ES-I3 (cell line): ENCODE measurements at regions not wholly inside any gene's neighbourhood (a gene's known extent, or its start where the extent isn't known, plus 50 kb on each side); places are given as distances from the start of the nearest gene placed in this dataset.

ENCODE experiments used
- H3K36me3 ChIP-seq: 2 replicates; pipeline ENCODE4 v1.6.1; 2013; ENCODE audit warnings: mild to moderate bottlenecking, low read length, control low read depth, moderate library complexity; ENCODE audit not compliant: insufficient read depth
- H3K4me1 ChIP-seq: 2 replicates; pipeline ENCODE4 v1.6.1; 2013; ENCODE audit warnings: mild to moderate bottlenecking, control low read depth, low read length; ENCODE audit not compliant: insufficient read depth
- H3K9ac ChIP-seq: 2 replicates; pipeline ENCODE4 v1.6.1; 2013; ENCODE audit warnings: low read depth, mild to moderate bottlenecking, low read length, moderate library complexity
- H3K9me3 ChIP-seq: 2 replicates; pipeline ENCODE4 v1.6.1; 2013; ENCODE audit warnings: mild to moderate bottlenecking, low read length, moderate library complexity; ENCODE audit not compliant: control insufficient read depth, insufficient read depth

- Histone ChIP-seq H3K9ac (no peak overlapping the region), H3K9me3 (no peaks in the 10 kb centered on the region), H3K36me3 (no peaks in the 10 kb centered on the region), H3K4me1 (no peaks in the 10 kb centered on the region)
Observed at GRCh38 chr4:120636120-120636630, 286.4 kb downstream of the PRDM5 start.

GRCh38 chr4:120633810-120634209 is 288.7 kb downstream of the PRDM5 start:
- Histone ChIP-seq H3K4me1 (no peaks in the 10 kb centered on the region), H3K9ac (no peak overlapping the region), H3K9me3 (no peaks in the 10 kb centered on the region), H3K36me3 (no peaks in the 10 kb centered on the region)

- Histone ChIP-seq H3K9ac (no peak overlapping the region), H3K36me3 (no peaks in the 10 kb centered on the region), H3K4me1 (no peaks in the 10 kb centered on the region), H3K9me3 (no peaks in the 10 kb centered on the region)
Observed at GRCh38 chr4:120630427-120630826, 292.1 kb downstream of the PRDM5 start.

GRCh38 chr4:120629546-120630108 is 292.9 kb downstream of the PRDM5 start:
- Histone ChIP-seq H3K9ac (no peak overlapping the region), H3K9me3 (no peaks in the 10 kb centered on the region), H3K36me3 (no peaks in the 10 kb centered on the region), H3K4me1 (no peaks in the 10 kb centered on the region)

GRCh38 chr4:120622601-120623000 is 299.9 kb downstream of the PRDM5 start:
- H3K9me3 ChIP-seq: no peaks in the 10 kb centered on the region
- no peak overlapping the region for H3K9ac ChIP-seq
- no peaks in the 10 kb centered on the region for H3K36me3 ChIP-seq
- no peaks in the 10 kb centered on the region for H3K4me1 ChIP-seq

- Histone ChIP-seq H3K9ac (no peak overlapping the region), H3K4me1 (no peaks in the 10 kb centered on the region), H3K9me3 (no peaks in the 10 kb centered on the region), H3K36me3 (no peaks in the 10 kb centered on the region)
Observed at GRCh38 chr4:120617171-120617570, 305.4 kb downstream of the PRDM5 start.

- H3K36me3 ChIP-seq: no peaks in the 10 kb centered on the region
- no peaks in the 10 kb centered on the region for H3K4me1 ChIP-seq
- H3K9ac ChIP-seq: no peak overlapping the region
- H3K9me3 ChIP-seq: no peaks in the 10 kb centered on the region
Observed at GRCh38 chr4:120616041-120616440, 306.5 kb downstream of the PRDM5 start.

GRCh38 chr4:120613778-120614177 is 308.7 kb downstream of the PRDM5 start:
- Histone ChIP-seq H3K36me3 (no peaks in the 10 kb centered on the region), H3K4me1 (no peaks in the 10 kb centered on the region), H3K9me3 (no peaks in the 10 kb centered on the region), H3K9ac (no peak overlapping the region)

GRCh38 chr4:120611092-120611491 is 311.4 kb downstream of the PRDM5 start:
- H3K9me3 ChIP-seq: no peaks in the 10 kb centered on the region
- no peaks in the 10 kb centered on the region for H3K4me1 ChIP-seq
- H3K9ac ChIP-seq: no peak overlapping the region
- H3K36me3 ChIP-seq: no peaks in the 10 kb centered on the region

- peaks cover 12% of the 10 kb centered on the region for H3K4me1 ChIP-seq
- H3K9ac ChIP-seq: no peak overlapping the region
- H3K36me3 ChIP-seq: no peaks in the 10 kb centered on the region
- H3K9me3 ChIP-seq: no peaks in the 10 kb centered on the region
Observed at GRCh38 chr4:120591038-120591437, 331.5 kb downstream of the PRDM5 start.

- Histone ChIP-seq H3K36me3 (no peaks in the 10 kb centered on the region), H3K4me1 (peaks cover 12% of the 10 kb centered on the region), H3K9me3 (no peaks in the 10 kb centered on the region), H3K9ac (no peak overlapping the region)
Observed at GRCh38 chr4:120589787-120590186, 332.7 kb downstream of the PRDM5 start.

- no peaks in the 10 kb centered on the region; the same call in 1 of the 2 replicates for H3K9me3 ChIP-seq
- H3K36me3 ChIP-seq: no peaks in the 10 kb centered on the region
- H3K4me1 ChIP-seq: no peaks in the 10 kb centered on the region
- H3K9ac ChIP-seq: no peak overlapping the region
Observed at GRCh38 chr4:120568731-120569130, 353.8 kb downstream of the PRDM5 start.

GRCh38 chr4:120561648-120562047 is 360.9 kb downstream of the PRDM5 start:
- Histone ChIP-seq H3K9ac (no peak overlapping the region), H3K9me3 (peaks cover 7% of the 10 kb centered on the region; the same call in 1 of the 2 replicates), H3K36me3 (no peaks in the 10 kb centered on the region), H3K4me1 (no peaks in the 10 kb centered on the region)

- no peaks in the 10 kb centered on the region for H3K36me3 ChIP-seq
- no peak overlapping the region for H3K9ac ChIP-seq
- no peaks in the 10 kb centered on the region for H3K4me1 ChIP-seq
- H3K9me3 ChIP-seq: peaks cover 7% of the 10 kb centered on the region; the same call in 1 of the 2 replicates
Observed at GRCh38 chr4:120557372-120557771, 365.2 kb downstream of the PRDM5 start.

GRCh38 chr4:120555058-120555457 is 367.5 kb downstream of the PRDM5 start:
- no peaks in the 10 kb centered on the region for H3K9me3 ChIP-seq
- no peaks in the 10 kb centered on the region for H3K4me1 ChIP-seq
- no peaks in the 10 kb centered on the region for H3K36me3 ChIP-seq
- H3K9ac ChIP-seq: no peak overlapping the region
